Activated CD4-positive, alpha-beta T cell treated with anti-CD3 and anti-CD28 coated beads for 36 hours (primary cell): ENCODE measurements at regions not wholly inside any gene's neighbourhood (a gene's known extent, or its start where the extent isn't known, plus 50 kb on each side); places are given as distances from the start of the nearest gene placed in this dataset.

Experiments
- ATAC-seq: fragments of 200-7000 bp; cut with Tn5 transposase; one replicate; pipeline ENCODE4 v1.10.0; 2021; ENCODE audit warnings: mild to moderate bottlenecking, moderate library complexity
- CTCF ChIA-PET: fragments of 350-600 bp; sonication (Branson Sonifier 250); formaldehyde crosslinking; loops from one replicate; lab custom pipeline; 2021; ENCODE audit warnings: antibody characterized with exemption; lab: Charles Lee
- POLR2A ChIA-PET: fragments of 350-600 bp; sonication (Branson Sonifier 250); formaldehyde crosslinking; loops from one replicate; lab custom pipeline; 2021; ENCODE audit warnings: antibody characterized with exemption, inconsistent platforms; lab: Charles Lee
- DNase-seq: peaks from one replicate; pipeline ENCODE4 v3.0.0-alpha.2; 2020
- H3K27ac Mint-ChIP-seq: one replicate; pipeline ENCODE4 v1.8.0; 2021; ENCODE audit warnings: mixed read lengths
- H3K27me3 Mint-ChIP-seq: one replicate; pipeline ENCODE4 v1.8.0; 2021; ENCODE audit warnings: mixed read lengths
- H3K36me3 Mint-ChIP-seq: one replicate; pipeline ENCODE4 v1.8.0; 2021; ENCODE audit warnings: low read depth, mixed read lengths
- H3K4me1 Mint-ChIP-seq: one replicate; pipeline ENCODE4 v1.8.0; 2021; ENCODE audit warnings: mixed read lengths
- H3K4me3 Mint-ChIP-seq: one replicate; pipeline ENCODE4 v1.8.0; 2021; ENCODE audit warnings: mild to moderate bottlenecking, moderate library complexity, mixed read lengths
- H3K9me3 Mint-ChIP-seq: one replicate; pipeline ENCODE4 v1.8.0; 2021; ENCODE audit warnings: low read depth, mixed read lengths
- intact Hi-C, 2 experiments: fragments of 100-400 bp; cut with DNase I in 1 of 2; cut with micrococcal nuclease in 1 of 2; formaldehyde crosslinking; loops; one replicate each; pipeline versions ENCODE4 v1.14.2 to v1.15.1; 2022 to 2024; cut with DNase I, micrococcal nuclease

GRCh38 chr3:22615790-22616189 lies 587.3 kb upstream of the UBE2E2 start:
- no peak for DNase-seq
- Mint-ChIP-seq H3K9me3 (peaks cover 2% of the 10 kb centered on the region), H3K27ac (no peak overlapping the region), H3K4me3 (no peak overlapping the region), H3K27me3 (no peaks in the 10 kb centered on the region), H3K4me1 (no peaks in the 10 kb centered on the region), H3K36me3 (no peaks in the 10 kb centered on the region)
- intact Hi-C loops: no loop called here
- ChIA-PET POLR2A (no interaction called here), CTCF (no interaction called here)
- no peak for ATAC-seq

GRCh38 chr3:22617372-22617771 lies 585.8 kb upstream of the UBE2E2 start:
- DNase-seq (no peak), ATAC-seq (no peak)
- Mint-ChIP-seq H3K9me3 (peaks cover 2% of the 10 kb centered on the region), H3K4me3 (no peak overlapping the region), H3K4me1 (no peaks in the 10 kb centered on the region), H3K36me3 (no peaks in the 10 kb centered on the region), H3K27ac (no peak overlapping the region), H3K27me3 (no peaks in the 10 kb centered on the region)
- ChIA-PET POLR2A (no interaction called here), CTCF (no interaction called here)
- intact Hi-C loops: no loop called here

GRCh38 chr3:22620498-22620897 lies 582.6 kb upstream of the UBE2E2 start:
- DNase-seq: no peak
- POLR2A ChIA-PET: no interaction called here
- no peaks in the 10 kb centered on the region for H3K4me1 Mint-ChIP-seq

GRCh38 chr3:22621205-22621809 lies 581.8 kb upstream of the UBE2E2 start:
- no peaks in the 10 kb centered on the region for H3K4me1 Mint-ChIP-seq
- no peak overlapping the region for H3K4me3 Mint-ChIP-seq
- ChIA-PET CTCF (no interaction called here), POLR2A (no interaction called here)
- no peaks in the 10 kb centered on the region for H3K27me3 Mint-ChIP-seq
- H3K9me3 Mint-ChIP-seq: peaks cover 6% of the 10 kb centered on the region
- DNase-seq: no peak
- no peaks in the 10 kb centered on the region for H3K36me3 Mint-ChIP-seq
- H3K27ac Mint-ChIP-seq: no peak overlapping the region
- ATAC-seq: no peak
- intact Hi-C loops: no loop called here

More at GRCh38 chr3:22620498-22620897, 582.6 kb upstream of the UBE2E2 start:
- H3K4me3 Mint-ChIP-seq: no peak overlapping the region
- ATAC-seq: no peak
- H3K36me3 Mint-ChIP-seq: no peaks in the 10 kb centered on the region
- CTCF ChIA-PET: no interaction called here
- H3K27me3 Mint-ChIP-seq: no peaks in the 10 kb centered on the region
- intact Hi-C loops: no loop called here
- H3K9me3 Mint-ChIP-seq: peaks cover 6% of the 10 kb centered on the region
- no peak overlapping the region for H3K27ac Mint-ChIP-seq

GRCh38 chr3:22627993-22628499 lies 575.1 kb upstream of the UBE2E2 start:
- POLR2A ChIA-PET: no interaction called here
- H3K27me3 Mint-ChIP-seq: no peaks in the 10 kb centered on the region
- no peak overlapping the region for H3K27ac Mint-ChIP-seq
- H3K9me3 Mint-ChIP-seq: peaks cover 7% of the 10 kb centered on the region
- CTCF ChIA-PET: no interaction called here
- ATAC-seq (no peak), DNase-seq (no peak)
- no peaks in the 10 kb centered on the region for H3K4me1 Mint-ChIP-seq
- no peak overlapping the region for H3K4me3 Mint-ChIP-seq
- intact Hi-C loops: no loop called here
- H3K36me3 Mint-ChIP-seq: no peaks in the 10 kb centered on the region

GRCh38 chr3:22632536-22632935 lies 570.6 kb upstream of the UBE2E2 start:
- Mint-ChIP-seq H3K9me3 (peaks cover 5% of the 10 kb centered on the region), H3K36me3 (no peaks in the 10 kb centered on the region), H3K27ac (no peak overlapping the region), H3K4me3 (no peak overlapping the region), H3K27me3 (no peaks in the 10 kb centered on the region), H3K4me1 (no peaks in the 10 kb centered on the region)
- POLR2A ChIA-PET: no interaction called here
- intact Hi-C loops: no loop called here
- no peak for ATAC-seq
- DNase-seq: no peak
- CTCF ChIA-PET: no interaction called here

- DNase-seq (no peak), ATAC-seq (no peak)
- intact Hi-C loops: no loop called here
- H3K9me3 Mint-ChIP-seq: peaks cover 8% of the 10 kb centered on the region
- no peak overlapping the region for H3K27ac Mint-ChIP-seq
- no peaks in the 10 kb centered on the region for H3K27me3 Mint-ChIP-seq
- CTCF ChIA-PET: interaction anchor here (0.8 kb wide), 1 partner anchor 694 kb away, joined by 3 read pairs; no protein-coding TSS in a partner anchor
- H3K4me1 Mint-ChIP-seq: no peaks in the 10 kb centered on the region
- no peaks in the 10 kb centered on the region for H3K36me3 Mint-ChIP-seq
- H3K4me3 Mint-ChIP-seq: no peak overlapping the region
- POLR2A ChIA-PET: no interaction called here
Observed at GRCh38 chr3:22634433-22634832, 568.7 kb upstream of the UBE2E2 start.

GRCh38 chr3:22659651-22660475 lies 543.3 kb upstream of the UBE2E2 start:
- CTCF ChIA-PET: no interaction called here
- no peak for DNase-seq
- Mint-ChIP-seq H3K27ac (no peak overlapping the region), H3K27me3 (no peaks in the 10 kb centered on the region), H3K4me3 (no peak overlapping the region), H3K9me3 (no peaks in the 10 kb centered on the region), H3K4me1 (no peaks in the 10 kb centered on the region), H3K36me3 (no peaks in the 10 kb centered on the region)
- POLR2A ChIA-PET: no interaction called here
- no peak for ATAC-seq
- intact Hi-C loops: no loop called here

GRCh38 chr3:22660606-22661005 lies 542.5 kb upstream of the UBE2E2 start:
- no peak for ATAC-seq

GRCh38 chr3:22661121-22661700 lies 541.9 kb upstream of the UBE2E2 start:
- ChIA-PET CTCF (no interaction called here), POLR2A (no interaction called here)
- Mint-ChIP-seq H3K4me3 (no peak overlapping the region), H3K9me3 (no peaks in the 10 kb centered on the region), H3K27me3 (no peaks in the 10 kb centered on the region), H3K4me1 (no peaks in the 10 kb centered on the region), H3K36me3 (no peaks in the 10 kb centered on the region), H3K27ac (no peak overlapping the region)
- ATAC-seq (no peak), DNase-seq (no peak)
- intact Hi-C loops: no loop called here

More at GRCh38 chr3:22660606-22661005, 542.5 kb upstream of the UBE2E2 start:
- no peak for DNase-seq
- Mint-ChIP-seq H3K27me3 (no peaks in the 10 kb centered on the region), H3K36me3 (no peaks in the 10 kb centered on the region), H3K4me3 (no peak overlapping the region), H3K4me1 (no peaks in the 10 kb centered on the region), H3K27ac (no peak overlapping the region), H3K9me3 (no peaks in the 10 kb centered on the region)
- ChIA-PET CTCF (no interaction called here), POLR2A (no interaction called here)
- intact Hi-C loops: no loop called here

- H3K27ac Mint-ChIP-seq: no peak overlapping the region
- POLR2A ChIA-PET: no interaction called here
- no peaks in the 10 kb centered on the region for H3K4me1 Mint-ChIP-seq
Observed at GRCh38 chr3:22665528-22665927, 537.6 kb upstream of the UBE2E2 start.

GRCh38 chr3:22666736-22667135 lies 536.4 kb upstream of the UBE2E2 start:
- ChIA-PET CTCF (no interaction called here), POLR2A (no interaction called here)
- Mint-ChIP-seq H3K36me3 (no peaks in the 10 kb centered on the region), H3K4me1 (no peaks in the 10 kb centered on the region), H3K4me3 (no peak overlapping the region), H3K27me3 (no peaks in the 10 kb centered on the region), H3K27ac (no peak overlapping the region), H3K9me3 (no peaks in the 10 kb centered on the region)
- intact Hi-C loops: no loop called here
- DNase-seq (no peak), ATAC-seq (no peak)

More at GRCh38 chr3:22665528-22665927, 537.6 kb upstream of the UBE2E2 start:
- H3K4me3 Mint-ChIP-seq: no peak overlapping the region
- intact Hi-C loops: no loop called here
- CTCF ChIA-PET: interaction anchor here (0.5 to 1.0 kb wide), 2 partner anchors 12 to 1886 kb away, joined by 3 to 4 read pairs; no protein-coding TSS in a partner anchor
- no peaks in the 10 kb centered on the region for H3K36me3 Mint-ChIP-seq
- DNase-seq (no peak), ATAC-seq (no peak)
- H3K9me3 Mint-ChIP-seq: no peaks in the 10 kb centered on the region
- H3K27me3 Mint-ChIP-seq: no peaks in the 10 kb centered on the region
